Panc1 (cell line): ENCODE measurements at regions not wholly inside any gene's neighbourhood (a gene's known extent, or its start where the extent isn't known, plus 50 kb on each side); places are given as distances from the start of the nearest gene placed in this dataset.

Source experiments
- POLR2AphosphoS5 ChIP-seq: IDR thresholded peaks from 2 replicates; pipeline ENCODE4 v1.6.1; 2012; ENCODE audit warnings: mild to moderate bottlenecking, low read depth, low read length, moderate library complexity
- TF ChIP-seq, protein P1 (sequence below): fragments of 450-650 bp; IDR thresholded peaks from 2 replicates; pipeline ENCODE4 v1.5.1; 2017; ENCODE audit warnings: mild to moderate bottlenecking

DNA sequence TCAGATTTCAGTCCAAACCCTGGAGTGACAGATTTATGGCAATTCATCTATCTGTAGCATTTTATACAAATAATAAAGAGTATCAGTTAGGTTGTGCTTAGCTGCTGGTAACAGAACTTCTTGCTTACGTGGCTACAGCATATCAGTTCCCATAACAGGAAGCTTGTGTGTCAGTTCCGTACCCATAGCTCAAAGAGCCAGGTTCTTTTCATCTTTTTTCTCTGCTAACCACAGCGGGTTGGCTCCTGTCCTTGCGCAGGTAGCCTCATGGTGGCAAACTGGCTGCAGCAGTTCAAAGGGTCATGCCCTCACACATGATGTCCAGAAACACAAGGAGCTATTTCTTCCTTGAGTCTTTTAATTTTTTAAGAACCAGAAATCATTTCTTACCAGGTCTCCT is 1041.8 kb downstream of the GATA3 start:
- TF ChIP-seq, protein P1, sequence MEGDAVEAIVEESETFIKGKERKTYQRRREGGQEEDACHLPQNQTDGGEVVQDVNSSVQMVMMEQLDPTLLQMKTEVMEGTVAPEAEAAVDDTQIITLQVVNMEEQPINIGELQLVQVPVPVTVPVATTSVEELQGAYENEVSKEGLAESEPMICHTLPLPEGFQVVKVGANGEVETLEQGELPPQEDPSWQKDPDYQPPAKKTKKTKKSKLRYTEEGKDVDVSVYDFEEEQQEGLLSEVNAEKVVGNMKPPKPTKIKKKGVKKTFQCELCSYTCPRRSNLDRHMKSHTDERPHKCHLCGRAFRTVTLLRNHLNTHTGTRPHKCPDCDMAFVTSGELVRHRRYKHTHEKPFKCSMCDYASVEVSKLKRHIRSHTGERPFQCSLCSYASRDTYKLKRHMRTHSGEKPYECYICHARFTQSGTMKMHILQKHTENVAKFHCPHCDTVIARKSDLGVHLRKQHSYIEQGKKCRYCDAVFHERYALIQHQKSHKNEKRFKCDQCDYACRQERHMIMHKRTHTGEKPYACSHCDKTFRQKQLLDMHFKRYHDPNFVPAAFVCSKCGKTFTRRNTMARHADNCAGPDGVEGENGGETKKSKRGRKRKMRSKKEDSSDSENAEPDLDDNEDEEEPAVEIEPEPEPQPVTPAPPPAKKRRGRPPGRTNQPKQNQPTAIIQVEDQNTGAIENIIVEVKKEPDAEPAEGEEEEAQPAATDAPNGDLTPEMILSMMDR = no peak
- no peak for TF ChIP-seq POLR2AphosphoS5
